Calu3 (cell line): ENCODE measurements at regions not wholly inside any gene's neighbourhood (a gene's known extent, or its start where the extent isn't known, plus 50 kb on each side); places are given as distances from the start of the nearest gene placed in this dataset.

Experiments
- BruUV-seq: library from RNA; stranded (reverse); fragments of 400-500 nt; replicated peaks from 2 replicates; lab custom pipeline; 2021; lab: Mats Ljungman, UMichigan
- CTCF ChIA-PET: fragments of 300-600 bp; sonication (Branson Sonifier 250); formaldehyde crosslinking; loops from one replicate; lab custom pipeline; 2022; ENCODE audit warnings: antibody characterized with exemption; lab: Charles Lee
- DNase-seq: peaks from one replicate; pipeline ENCODE4 v3.0.0; 2022
- H3K27ac Mint-ChIP-seq: one replicate; pipeline ENCODE4 v1.8.0; 2022; ENCODE audit warnings: mixed read lengths; ENCODE audit not compliant: unreplicated experiment
- H3K27me3 Mint-ChIP-seq: one replicate; pipeline ENCODE4 v1.8.0; 2022; ENCODE audit warnings: mixed read lengths; ENCODE audit not compliant: unreplicated experiment
- H3K36me3 Mint-ChIP-seq: one replicate; pipeline ENCODE4 v1.8.0; 2022; ENCODE audit warnings: mild to moderate bottlenecking, moderate library complexity, mixed read lengths; ENCODE audit not compliant: insufficient read depth, unreplicated experiment
- H3K4me1 Mint-ChIP-seq: one replicate; pipeline ENCODE4 v1.8.0; 2022; ENCODE audit warnings: mild to moderate bottlenecking, low read depth, mixed read lengths; ENCODE audit not compliant: unreplicated experiment
- H3K4me3 Mint-ChIP-seq: one replicate; pipeline ENCODE4 v1.8.0; 2022; ENCODE audit warnings: mild to moderate bottlenecking, low read depth, moderate library complexity, mixed read lengths; ENCODE audit not compliant: unreplicated experiment
- H3K9me3 Mint-ChIP-seq: one replicate; pipeline ENCODE4 v1.8.0; 2022; ENCODE audit warnings: low read depth, mixed read lengths; ENCODE audit not compliant: unreplicated experiment
- intact Hi-C: fragments of 100-400 bp; cut with micrococcal nuclease; formaldehyde crosslinking; loops from one replicate; pipeline ENCODE4 v1.10.0; 2022; ENCODE audit not compliant: unreplicated experiment
- TF ChIP-seq, protein P1 (sequence below): fragments of 200-600 bp; IDR thresholded peaks from one replicate; pipeline ENCODE4 v1.8.0; 2022; ENCODE audit warnings: antibody characterized with exemption; ENCODE audit not compliant: unreplicated experiment

DNA sequence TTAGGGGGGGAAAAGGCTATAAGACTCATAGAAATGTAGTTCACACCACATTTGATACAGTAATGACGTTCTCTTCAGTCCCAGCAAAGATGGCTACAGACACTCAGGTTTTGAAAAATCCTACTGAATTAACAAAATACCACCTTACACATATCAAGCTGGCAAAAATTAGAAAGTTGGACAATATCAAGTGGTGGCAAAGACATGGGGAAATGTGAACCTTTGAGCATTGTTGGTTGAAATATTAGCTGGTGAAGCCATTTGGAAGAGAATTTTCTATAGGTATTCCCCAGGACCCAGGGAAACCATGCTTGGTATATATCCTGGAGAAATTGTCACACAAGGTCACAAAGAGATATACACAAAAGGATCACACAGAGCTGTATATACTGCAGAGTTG lies 163.0 kb downstream of the ADSS2 start:
- H3K36me3 Mint-ChIP-seq = no peaks in the 10 kb centered on the region
- CTCF ChIA-PET = interaction anchor here (1.6 kb wide), 1 partner anchor 11 kb away, joined by 5 read pairs; no protein-coding TSS in a partner anchor
- no peaks in the 10 kb centered on the region for H3K27me3 Mint-ChIP-seq
- no peaks in the 10 kb centered on the region for H3K9me3 Mint-ChIP-seq
- intact Hi-C loops = no loop called here
- no peak for DNase-seq
- no peak overlapping the region for H3K27ac Mint-ChIP-seq
- no peak overlapping the region for H3K4me3 Mint-ChIP-seq
- H3K4me1 Mint-ChIP-seq = no peaks in the 10 kb centered on the region
- TF ChIP-seq, protein P1, sequence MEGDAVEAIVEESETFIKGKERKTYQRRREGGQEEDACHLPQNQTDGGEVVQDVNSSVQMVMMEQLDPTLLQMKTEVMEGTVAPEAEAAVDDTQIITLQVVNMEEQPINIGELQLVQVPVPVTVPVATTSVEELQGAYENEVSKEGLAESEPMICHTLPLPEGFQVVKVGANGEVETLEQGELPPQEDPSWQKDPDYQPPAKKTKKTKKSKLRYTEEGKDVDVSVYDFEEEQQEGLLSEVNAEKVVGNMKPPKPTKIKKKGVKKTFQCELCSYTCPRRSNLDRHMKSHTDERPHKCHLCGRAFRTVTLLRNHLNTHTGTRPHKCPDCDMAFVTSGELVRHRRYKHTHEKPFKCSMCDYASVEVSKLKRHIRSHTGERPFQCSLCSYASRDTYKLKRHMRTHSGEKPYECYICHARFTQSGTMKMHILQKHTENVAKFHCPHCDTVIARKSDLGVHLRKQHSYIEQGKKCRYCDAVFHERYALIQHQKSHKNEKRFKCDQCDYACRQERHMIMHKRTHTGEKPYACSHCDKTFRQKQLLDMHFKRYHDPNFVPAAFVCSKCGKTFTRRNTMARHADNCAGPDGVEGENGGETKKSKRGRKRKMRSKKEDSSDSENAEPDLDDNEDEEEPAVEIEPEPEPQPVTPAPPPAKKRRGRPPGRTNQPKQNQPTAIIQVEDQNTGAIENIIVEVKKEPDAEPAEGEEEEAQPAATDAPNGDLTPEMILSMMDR = no peak
- BruUV-seq = no TSS peak

GRCh38 chr1:244289991-244290785 lies 161.5 kb downstream of the ADSS2 start:
- CTCF ChIA-PET = interaction anchor here (1.2 kb wide), 1 partner anchor 13 kb away, joined by 4 read pairs; no protein-coding TSS in a partner anchor
- no TSS peak for BruUV-seq
- Mint-ChIP-seq H3K9me3 (no peaks in the 10 kb centered on the region), H3K27ac (no peak overlapping the region), H3K4me1 (no peaks in the 10 kb centered on the region), H3K27me3 (no peaks in the 10 kb centered on the region), H3K36me3 (no peaks in the 10 kb centered on the region), H3K4me3 (no peak overlapping the region)
- intact Hi-C loops = no loop called here
- TF ChIP-seq, protein P1 = no peak
- DNase-seq = no peak

DNA sequence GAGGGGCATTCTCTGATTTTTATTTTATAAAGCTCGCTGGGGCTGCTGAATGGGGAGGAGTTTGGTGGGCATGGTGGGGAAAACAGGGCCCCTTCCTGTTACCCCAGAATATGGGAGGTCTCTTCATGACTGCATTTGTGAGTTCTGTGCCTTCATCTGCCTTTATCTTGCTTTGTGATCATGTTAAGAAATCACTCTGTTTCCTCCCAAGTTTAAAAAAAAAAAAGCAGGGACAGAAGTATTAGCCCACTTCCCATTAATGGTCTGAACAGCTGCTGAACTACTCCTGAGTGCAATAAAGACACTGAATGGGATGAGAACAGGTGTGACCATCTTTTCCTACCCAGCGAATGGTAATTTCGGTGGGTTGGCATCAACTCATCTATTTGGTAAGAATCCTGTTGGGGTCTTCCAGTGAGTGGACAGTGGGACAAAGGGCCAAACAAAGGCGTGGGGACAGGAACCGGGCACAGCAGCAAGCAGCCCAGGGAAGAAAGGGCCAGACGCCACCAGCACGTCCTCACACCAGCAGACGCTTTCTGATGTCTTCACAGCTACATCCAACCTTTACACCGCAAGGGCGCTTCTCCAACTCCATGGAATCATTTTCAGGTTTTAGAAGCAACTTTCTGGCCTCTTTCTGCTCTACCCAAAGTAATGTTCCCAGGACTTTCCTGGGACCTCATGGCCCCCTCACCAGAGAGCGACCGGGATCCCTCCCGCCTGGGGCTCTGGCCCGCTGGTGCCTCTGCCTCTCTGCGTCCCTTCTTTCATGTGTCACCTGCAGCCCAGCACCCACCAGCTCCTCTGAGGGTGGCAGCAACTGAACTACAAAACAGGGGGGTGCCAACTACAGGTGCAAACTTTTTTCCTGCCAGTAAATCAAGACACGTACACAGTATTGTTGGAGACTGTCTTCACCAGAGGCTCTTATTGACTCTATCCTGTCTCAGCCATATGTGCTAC lies 160.2 kb downstream of the ADSS2 start:
- intact Hi-C loops = no loop called here
- no peaks in the 10 kb centered on the region for H3K36me3 Mint-ChIP-seq
- no peaks in the 10 kb centered on the region for H3K27me3 Mint-ChIP-seq

More for the DNA sequence above, 160.2 kb downstream of the ADSS2 start:
- no peak overlapping the region for H3K27ac Mint-ChIP-seq
- H3K4me1 Mint-ChIP-seq = peaks cover 6% of the 10 kb centered on the region
- H3K9me3 Mint-ChIP-seq = no peaks in the 10 kb centered on the region
- H3K4me3 Mint-ChIP-seq = no peak overlapping the region
- CTCF ChIA-PET = interaction anchor here (0.7 kb wide), 1 partner anchor 48 kb away, joined by 3 read pairs; no protein-coding TSS in a partner anchor
- DNase-seq = no peak
- no TSS peak for BruUV-seq
- TF ChIP-seq, protein P1 = no peak
